Sigmoid colon (tissue), 4 donors: ENCODE measurements at regions not wholly inside any gene's neighbourhood (a gene's known extent, or its start where the extent isn't known, plus 50 kb on each side); places are given as distances from the start of the nearest gene placed in this dataset.

Experiments used
- POLR2A ChIP-seq, 2 donors: fragments of 450-650 bp; IDR thresholded peaks; one replicate each; pipeline ENCODE4 v1.6.1; 2016; ENCODE audit warnings: antibody characterized with exemption in 2 of 2, mild to moderate bottlenecking in 2 of 2, moderate library complexity in 2 of 2
- POLR2AphosphoS5 ChIP-seq, 4 donors: sonication (generic); formaldehyde crosslinking; IDR thresholded peaks; one replicate each; pipeline ENCODE4 v1.6.1; 2017; ENCODE audit warnings: antibody characterized with exemption in 4 of 4
- TF ChIP-seq, protein P1 (sequence below), 4 experiments: fragments of 450-650 bp in 3 of 4; fragments of 200-600 bp in 1 of 4; IDR thresholded peaks; one replicate each; pipeline ENCODE4 v1.5.1; 2016 to 2019; ENCODE audit warnings: antibody characterized with exemption in 4 of 4, mild to moderate bottlenecking in 3 of 4, moderate library complexity in 2 of 4

GRCh38 chr2:76427452-76427851 lies 716.7 kb upstream of the GCFC2 start:
- TF ChIP-seq, protein P1, sequence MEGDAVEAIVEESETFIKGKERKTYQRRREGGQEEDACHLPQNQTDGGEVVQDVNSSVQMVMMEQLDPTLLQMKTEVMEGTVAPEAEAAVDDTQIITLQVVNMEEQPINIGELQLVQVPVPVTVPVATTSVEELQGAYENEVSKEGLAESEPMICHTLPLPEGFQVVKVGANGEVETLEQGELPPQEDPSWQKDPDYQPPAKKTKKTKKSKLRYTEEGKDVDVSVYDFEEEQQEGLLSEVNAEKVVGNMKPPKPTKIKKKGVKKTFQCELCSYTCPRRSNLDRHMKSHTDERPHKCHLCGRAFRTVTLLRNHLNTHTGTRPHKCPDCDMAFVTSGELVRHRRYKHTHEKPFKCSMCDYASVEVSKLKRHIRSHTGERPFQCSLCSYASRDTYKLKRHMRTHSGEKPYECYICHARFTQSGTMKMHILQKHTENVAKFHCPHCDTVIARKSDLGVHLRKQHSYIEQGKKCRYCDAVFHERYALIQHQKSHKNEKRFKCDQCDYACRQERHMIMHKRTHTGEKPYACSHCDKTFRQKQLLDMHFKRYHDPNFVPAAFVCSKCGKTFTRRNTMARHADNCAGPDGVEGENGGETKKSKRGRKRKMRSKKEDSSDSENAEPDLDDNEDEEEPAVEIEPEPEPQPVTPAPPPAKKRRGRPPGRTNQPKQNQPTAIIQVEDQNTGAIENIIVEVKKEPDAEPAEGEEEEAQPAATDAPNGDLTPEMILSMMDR (IDR thresholded peaks at IDR 0.05), result no peak
- TF ChIP-seq POLR2A (IDR thresholded peaks at IDR 0.05), result no peak
- no peak for TF ChIP-seq POLR2AphosphoS5 (IDR thresholded peaks at IDR 0.05)
